ENCODE measurements at regions not wholly inside any gene's neighbourhood (a gene's known extent, or its start where the extent isn't known, plus 50 kb on each side); places are given as distances from the start of the nearest gene placed in this dataset.
"Not testable (repeated sequence)": the region's sequence is repeated elsewhere in the genome, so short reads cannot be mapped to it uniquely, and the experiment has no call there.

GRCh38 chr16:79407461-79408135 lies 192.9 kb downstream of the MAF start:
- no peak for DNase-seq (ENCODE audit: low read depth in 2 of 2)

GRCh38 chr16:79407005-79407404 lies 193.5 kb downstream of the MAF start:
- no peak for DNase-seq (ENCODE audit: low read depth in 2 of 2)

- no peak for DNase-seq (ENCODE audit: low read depth in 2 of 2)
Observed at GRCh38 chr16:79404571-79404970, 196.0 kb downstream of the MAF start.

GRCh38 chr16:79403534-79403933 lies 197.0 kb downstream of the MAF start:
- DNase-seq (ENCODE audit: low read depth in 2 of 2): no peak

GRCh38 chr16:79402920-79403319 lies 197.6 kb downstream of the MAF start:
- no peak for DNase-seq (ENCODE audit: low read depth in 2 of 2)

- DNase-seq (ENCODE audit: low read depth in 2 of 2): no peak
Observed at GRCh38 chr16:79402356-79402755, 198.2 kb downstream of the MAF start.

- DNase-seq (ENCODE audit: low read depth in 2 of 2): no peak
Observed at GRCh38 chr16:79401782-79402181, 198.8 kb downstream of the MAF start.

- DNase-seq (ENCODE audit: low read depth in 2 of 2): no peak
Observed at GRCh38 chr16:79401157-79401556, 199.4 kb downstream of the MAF start.

- no peak for DNase-seq (ENCODE audit: low read depth in 2 of 2)
Observed at GRCh38 chr16:79400462-79401149, 199.9 kb downstream of the MAF start.

GRCh38 chr16:79395591-79395990 lies 204.9 kb downstream of the MAF start:
- DNase-seq (ENCODE audit: low read depth in 2 of 2): no peak

- DNase-seq (ENCODE audit: low read depth in 2 of 2): no peak
Observed at GRCh38 chr16:79394206-79394605, 206.3 kb downstream of the MAF start.

- DNase-seq (ENCODE audit: low read depth in 2 of 2): no peak
Observed at GRCh38 chr16:79393564-79393963, 207.0 kb downstream of the MAF start.

- no peak for DNase-seq (ENCODE audit: low read depth in 2 of 2)
Observed at GRCh38 chr16:79393127-79393526, 207.4 kb downstream of the MAF start.

GRCh38 chr16:79392081-79392480 lies 208.5 kb downstream of the MAF start:
- DNase-seq (ENCODE audit: low read depth in 2 of 2): no peak

- DNase-seq (ENCODE audit: low read depth in 2 of 2): no peak
Observed at GRCh38 chr16:79391395-79391794, 209.1 kb downstream of the MAF start.

- DNase-seq (ENCODE audit: low read depth in 2 of 2): no peak
Observed at GRCh38 chr16:79390481-79391051, 210.0 kb downstream of the MAF start.

GRCh38 chr16:79388396-79388795 lies 212.1 kb downstream of the MAF start:
- DNase-seq (ENCODE audit: low read depth in 2 of 2): no peak

GRCh38 chr16:79386299-79386698 lies 214.2 kb downstream of the MAF start:
- no peak for DNase-seq (ENCODE audit: low read depth in 2 of 2)

GRCh38 chr16:79381603-79382042 lies 218.9 kb downstream of the MAF start:
- no peak for DNase-seq (ENCODE audit: low read depth in 2 of 2)

- DNase-seq (ENCODE audit: low read depth in 2 of 2): no peak
Observed at GRCh38 chr16:79380995-79381602, 219.4 kb downstream of the MAF start.

- no peak for DNase-seq (ENCODE audit: low read depth in 2 of 2)
Observed at GRCh38 chr16:79379095-79379494, 221.4 kb downstream of the MAF start.

GRCh38 chr16:79377082-79377481 lies 223.5 kb downstream of the MAF start:
- not testable (repeated sequence) for DNase-seq (ENCODE audit: low read depth in 2 of 2)

GRCh38 chr16:79375351-79375750 lies 225.2 kb downstream of the MAF start:
- no peak for DNase-seq (ENCODE audit: low read depth in 2 of 2)

Data from activated CD4-positive, alpha-beta T cell treated with anti-CD3 and anti-CD28 coated beads for 24 hours (primary cell).